ENCODE measurements at regions not wholly inside any gene's neighbourhood (a gene's known extent, or its start where the extent isn't known, plus 50 kb on each side); places are given as distances from the start of the nearest gene placed in this dataset.

DNA sequence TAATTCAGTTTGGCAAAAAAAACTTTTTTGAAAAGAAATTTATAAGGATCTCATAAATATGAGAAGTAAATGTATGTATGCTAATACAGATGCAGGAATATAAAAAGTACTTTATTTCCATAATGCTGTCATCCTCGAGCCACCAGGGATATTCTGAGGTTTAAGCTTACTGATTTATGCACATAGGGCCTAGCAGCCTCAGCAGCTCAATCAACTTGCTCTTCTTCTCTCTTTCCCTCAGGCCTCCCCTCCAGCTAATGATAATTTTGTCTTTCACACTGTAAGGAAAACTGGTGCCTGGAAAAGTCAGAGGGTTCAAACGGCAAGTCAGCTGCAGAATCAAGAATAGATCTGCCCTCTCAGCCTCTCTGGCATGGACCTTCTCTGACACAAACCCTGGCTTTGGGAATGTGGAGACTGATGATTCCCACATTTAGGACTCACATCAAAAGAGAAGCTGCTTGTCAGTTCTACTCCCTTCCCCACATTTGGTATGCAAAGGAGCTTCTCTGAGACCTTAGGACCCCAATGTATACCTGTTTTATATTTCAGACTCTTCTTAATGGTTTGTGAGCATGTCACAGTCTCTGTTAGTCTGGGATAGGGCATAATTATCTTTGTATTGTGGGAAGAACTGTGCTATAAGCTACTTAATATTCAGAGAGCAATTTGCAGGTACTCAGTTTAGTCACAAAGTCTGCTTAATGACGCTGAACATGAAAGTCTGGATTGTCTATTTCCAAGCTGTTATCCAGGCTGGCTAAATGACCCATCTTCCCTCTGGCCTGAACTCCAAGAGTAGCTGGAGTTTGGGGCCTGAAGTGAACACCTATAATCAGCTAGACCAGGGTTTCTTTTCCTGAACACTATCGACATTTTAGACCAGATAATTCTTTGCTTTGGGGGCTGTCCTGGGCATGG is 52.1 kb upstream of the DIPK1A start:
- DNase-seq (ENCODE audit: low read depth) = peak; percentile 18

DNA sequence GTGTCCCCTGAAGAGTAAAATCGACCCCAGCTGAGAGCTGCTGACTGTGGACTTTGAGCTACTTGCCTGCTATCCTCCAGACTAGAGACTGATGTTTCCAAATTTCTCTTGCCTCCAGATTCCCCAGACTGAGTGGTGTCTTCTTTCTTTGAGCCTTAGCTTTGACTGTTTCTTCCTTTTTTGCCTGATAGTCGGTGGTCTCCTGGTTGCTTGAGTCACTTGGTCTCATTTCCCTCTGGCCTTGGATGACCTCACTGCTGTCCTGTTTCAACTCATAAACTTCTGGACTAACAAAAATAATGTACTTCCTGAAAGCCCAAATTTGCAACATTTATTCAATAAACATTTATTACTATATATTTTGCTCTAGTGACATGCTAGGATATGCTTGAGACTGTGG is 52.9 kb upstream of the DIPK1A start:
- DNase-seq (ENCODE audit: low read depth) = peak; percentile 17

DNA sequence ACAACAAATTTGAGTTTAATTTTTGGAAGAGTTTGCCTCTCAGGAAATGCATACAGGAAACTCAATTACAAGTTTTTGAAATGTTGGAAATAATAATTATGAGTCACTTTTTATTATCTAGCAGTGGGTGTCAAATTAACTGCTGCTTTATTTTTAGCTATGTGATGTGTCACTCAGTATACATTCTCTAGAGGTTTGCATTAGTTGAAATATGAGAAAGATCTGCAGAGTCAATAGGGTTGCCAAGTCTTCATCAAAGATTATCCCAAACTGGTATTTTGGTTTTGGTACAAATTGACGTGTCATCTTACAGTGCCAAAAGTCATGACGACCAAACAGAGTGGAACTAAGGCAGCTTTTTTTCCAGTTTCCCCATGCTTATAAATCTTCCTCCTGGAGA is 54.3 kb upstream of the DIPK1A start:
- peak; percentile 63 for DNase-seq (ENCODE audit: low read depth)

DNA sequence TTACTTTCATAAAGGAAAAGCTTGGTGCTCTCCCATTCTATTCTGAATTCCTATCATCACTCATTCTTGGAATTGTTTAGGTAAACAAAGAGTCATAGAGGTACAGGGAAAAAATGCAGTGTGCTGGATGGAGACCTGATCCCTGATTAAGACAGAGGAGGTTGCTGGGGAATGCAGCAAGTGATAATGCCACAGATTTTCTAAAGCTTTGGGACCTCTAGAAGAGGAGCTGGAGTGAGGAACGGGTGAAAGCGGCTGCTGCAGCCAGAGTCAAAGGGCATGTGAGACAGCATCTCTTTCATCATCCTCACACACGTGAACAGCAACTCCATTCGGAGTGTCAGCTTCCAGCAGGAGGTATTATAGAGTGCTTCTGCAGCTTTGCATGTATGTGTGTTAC is 54.9 kb upstream of the DIPK1A start:
- peak; percentile 63 for DNase-seq (ENCODE audit: low read depth)

GRCh38 chr1:93021539-93022134 is 57.4 kb upstream of the MTF2 start:
- peak; percentile 51 for DNase-seq (ENCODE audit: low read depth)

- no peak for DNase-seq (ENCODE audit: low read depth)
Measured at GRCh38 chr1:93022580-93022979, 56.5 kb upstream of the MTF2 start.

DNA sequence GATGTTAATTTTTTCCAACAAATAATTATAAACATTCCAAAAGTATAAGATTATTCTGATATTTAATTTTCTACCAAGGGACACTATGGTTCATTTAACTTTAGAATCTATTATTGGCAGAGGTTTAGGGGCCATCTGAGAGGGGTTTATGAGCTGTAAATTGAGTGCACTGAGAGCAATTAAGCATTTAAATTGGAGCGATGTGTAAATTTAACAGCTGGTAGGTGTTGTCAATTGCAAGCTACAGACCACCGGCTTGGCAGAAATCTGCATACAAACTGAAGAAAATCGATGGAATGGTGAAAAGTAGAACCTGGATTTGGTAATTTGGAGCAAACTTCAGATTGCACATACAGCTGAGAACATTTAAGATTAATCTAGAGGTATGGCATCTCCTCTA is 55.8 kb upstream of the MTF2 start:
- DNase-seq (ENCODE audit: low read depth) = no peak

- DNase-seq (ENCODE audit: low read depth) = no peak
Measured at GRCh38 chr1:93025572-93025971, 53.5 kb upstream of the MTF2 start.

DNA sequence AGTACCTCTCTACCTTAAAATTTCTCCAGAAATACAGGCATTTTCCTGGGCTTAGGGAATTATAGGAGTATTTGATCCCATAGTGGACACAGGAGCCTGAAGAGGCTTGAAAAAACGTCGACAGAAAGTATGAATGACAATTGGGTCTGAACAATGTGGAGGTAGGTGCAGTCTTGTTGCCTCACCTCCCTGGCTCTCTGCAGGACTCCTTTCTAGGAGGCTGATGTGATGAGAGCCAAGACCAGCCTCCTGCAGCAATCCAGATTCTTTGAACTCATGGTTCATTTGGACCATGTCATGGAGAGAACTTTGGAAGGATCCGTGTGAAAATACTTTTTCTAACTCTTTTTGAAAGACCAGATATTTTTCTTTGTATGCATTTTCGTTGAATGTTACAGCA is 50.5 kb upstream of the MTF2 start:
- no peak for DNase-seq (ENCODE audit: low read depth)
